GM23338 (cell line): ENCODE measurements at regions not wholly inside any gene's neighbourhood (a gene's known extent, or its start where the extent isn't known, plus 50 kb on each side); places are given as distances from the start of the nearest gene placed in this dataset.

ENCODE experiments used
- ATAC-seq: fragments of 200-7000 bp; cut with Tn5 transposase; 3 replicates; pipeline ENCODE4 v1.9.1; 2020
- DNase-seq: peaks from one replicate; pipeline ENCODE4 v3.0.0-alpha.2; 2015; ENCODE audit warnings: low spot score
- H2AFZ ChIP-seq: fragments of 200-600 bp; sonication (generic); 2 replicates; pipeline ENCODE4 v1.8.0; 2016; ENCODE audit warnings: antibody characterized with exemption, mild to moderate bottlenecking, moderate library complexity
- H3F3A ChIP-seq: fragments of 200-600 bp; sonication (generic); replicated peaks from 2 replicates; pipeline ENCODE4 v1.8.0; 2017; ENCODE audit warnings: antibody characterized with exemption, mixed run types, low read depth
- H3K27ac ChIP-seq: fragments of 200-600 bp; sonication (generic); 2 replicates; pipeline ENCODE4 v1.6.1; 2016; ENCODE audit warnings: low read depth
- H3K27me3 ChIP-seq: fragments of 200-600 bp; sonication (generic); 2 replicates; pipeline ENCODE4 v1.8.0; 2016; ENCODE audit warnings: mild to moderate bottlenecking, mixed run types, moderate library complexity; ENCODE audit not compliant: insufficient read depth
- H3K36me3 ChIP-seq: fragments of 200-600 bp; sonication (generic); 2 replicates; pipeline ENCODE4 v1.8.0; 2016; ENCODE audit warnings: mild to moderate bottlenecking; ENCODE audit not compliant: insufficient read depth
- H3K4me1 ChIP-seq: fragments of 200-600 bp; sonication (generic); 2 replicates; pipeline ENCODE4 v1.8.0; 2016; ENCODE audit warnings: mild to moderate bottlenecking, moderate library complexity; ENCODE audit not compliant: insufficient read depth
- H3K4me2 ChIP-seq: fragments of 200-600 bp; sonication (generic); 2 replicates; pipeline ENCODE4 v1.7.1; 2017; ENCODE audit warnings: mixed run types
- H3K4me3 ChIP-seq: fragments of 200-600 bp; sonication (generic); 2 replicates; pipeline ENCODE4 v1.6.1; 2016; ENCODE audit warnings: mixed run types
- H3K79me2 ChIP-seq: fragments of 200-600 bp; sonication (generic); replicated peaks from 2 replicates; pipeline ENCODE4 v1.8.0; 2017; ENCODE audit warnings: mild to moderate bottlenecking; ENCODE audit not compliant: insufficient read depth
- H3K9me2 ChIP-seq: fragments of 200-600 bp; sonication (generic); 2 replicates; pipeline ENCODE4 v1.8.0; 2017; ENCODE audit not compliant: insufficient read depth
- H4K20me1 ChIP-seq: fragments of 200-600 bp; sonication (generic); replicated peaks from 2 replicates; pipeline ENCODE4 v1.8.0; 2017; ENCODE audit warnings: mild to moderate bottlenecking; ENCODE audit not compliant: insufficient read depth
- H3K27ac Mint-ChIP-seq: 2 replicates; pipeline ENCODE4 v1.8.0; 2020; ENCODE audit warnings: inconsistent platforms, mild to moderate bottlenecking, moderate library complexity, mixed read lengths
- H3K27me3 Mint-ChIP-seq: 3 replicates; pipeline ENCODE4 v1.8.0; 2022; ENCODE audit warnings: low read depth, mild to moderate bottlenecking, moderate library complexity, mixed read lengths, inconsistent platforms; ENCODE audit not compliant: insufficient read depth, poor library complexity
- H3K36me3 Mint-ChIP-seq: 3 replicates; pipeline ENCODE4 v1.8.0; 2021; ENCODE audit warnings: low read depth, mild to moderate bottlenecking, inconsistent platforms, moderate library complexity, mixed read lengths
- H3K4me1 Mint-ChIP-seq: 3 replicates; pipeline ENCODE4 v1.8.0; 2020; ENCODE audit warnings: mild to moderate bottlenecking, inconsistent platforms, mixed read lengths
- H3K4me3 Mint-ChIP-seq: 3 replicates; pipeline ENCODE4 v1.8.0; 2021; ENCODE audit warnings: moderate library complexity, mild to moderate bottlenecking, inconsistent platforms, mixed read lengths
- H3K9me3 Mint-ChIP-seq: 3 replicates; pipeline ENCODE4 v1.8.0; 2020; ENCODE audit warnings: moderate library complexity, mild to moderate bottlenecking, inconsistent platforms, mixed read lengths
- JUNB ChIP-seq: IDR thresholded peaks from one replicate; pipeline ENCODE4 v1.6.1; 2016; ENCODE audit warnings: antibody characterized with exemption; ENCODE audit not compliant: unreplicated experiment
- NANOG ChIP-seq: IDR thresholded peaks from 2 replicates; pipeline ENCODE4 v1.6.1; 2016; ENCODE audit warnings: antibody characterized with exemption, borderline replicate concordance
- STAT1 ChIP-seq: IDR thresholded peaks from one replicate; pipeline ENCODE4 v1.6.1; 2016; ENCODE audit warnings: antibody characterized with exemption; ENCODE audit not compliant: unreplicated experiment
- ZNF331 ChIP-seq: fragments of 250-450 bp; sonication (Bioruptor Pico); IDR thresholded peaks from 2 replicates; pipeline ENCODE4 v1.5.0; 2020; ENCODE audit warnings: low read depth, mild to moderate bottlenecking, moderate library complexity
- TF ChIP-seq, protein P1 (sequence below): IDR thresholded peaks from one replicate; pipeline ENCODE4 v1.6.1; 2018; ENCODE audit warnings: antibody characterized with exemption; ENCODE audit not compliant: unreplicated experiment
- TF ChIP-seq, protein P2 (sequence below): fragments of 250-450 bp; sonication (Bioruptor Pico); IDR thresholded peaks from 2 replicates; pipeline ENCODE4 v1.5.0; 2020; ENCODE audit warnings: mild to moderate bottlenecking, moderate library complexity

DNA sequence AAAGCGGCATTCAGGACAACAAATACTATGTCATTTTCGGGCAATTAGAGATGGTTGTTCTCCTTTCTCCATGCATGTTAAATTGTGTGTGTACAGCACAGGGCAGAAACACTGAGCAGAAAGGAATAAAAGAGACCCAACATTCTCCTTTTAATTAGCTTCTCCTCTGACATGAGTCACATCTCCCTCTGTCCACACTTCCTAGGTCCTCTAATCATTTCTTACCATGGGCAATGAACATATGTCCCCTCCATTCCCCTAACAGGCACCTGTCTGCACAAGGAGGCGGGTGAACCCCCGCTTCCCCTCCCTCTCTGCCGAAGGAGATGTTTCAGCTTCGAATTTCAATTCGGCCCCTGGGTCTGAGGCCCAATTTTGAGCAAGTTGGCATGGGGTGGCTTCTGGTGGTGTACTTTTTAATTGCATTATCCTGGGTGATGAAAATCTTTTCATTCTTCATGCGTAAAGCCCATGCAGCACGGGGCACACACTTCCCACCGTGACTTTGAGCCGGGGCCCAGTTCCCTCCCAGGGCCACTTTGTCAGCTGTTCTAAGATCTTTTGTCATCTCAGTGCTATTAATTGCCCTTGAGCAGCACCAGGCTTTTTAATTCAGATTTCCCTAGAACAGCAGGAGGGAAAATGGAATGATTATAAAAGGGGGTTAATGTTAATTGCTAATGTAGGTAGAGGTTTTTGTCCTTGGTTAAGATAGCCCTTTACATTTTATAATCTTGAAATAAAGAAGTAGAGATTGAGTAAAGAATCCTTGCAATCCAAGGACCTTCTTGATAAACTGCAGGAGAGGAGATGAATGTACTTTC is 219.5 kb upstream of the NRP1 start:
- TF ChIP-seq, protein P1, sequence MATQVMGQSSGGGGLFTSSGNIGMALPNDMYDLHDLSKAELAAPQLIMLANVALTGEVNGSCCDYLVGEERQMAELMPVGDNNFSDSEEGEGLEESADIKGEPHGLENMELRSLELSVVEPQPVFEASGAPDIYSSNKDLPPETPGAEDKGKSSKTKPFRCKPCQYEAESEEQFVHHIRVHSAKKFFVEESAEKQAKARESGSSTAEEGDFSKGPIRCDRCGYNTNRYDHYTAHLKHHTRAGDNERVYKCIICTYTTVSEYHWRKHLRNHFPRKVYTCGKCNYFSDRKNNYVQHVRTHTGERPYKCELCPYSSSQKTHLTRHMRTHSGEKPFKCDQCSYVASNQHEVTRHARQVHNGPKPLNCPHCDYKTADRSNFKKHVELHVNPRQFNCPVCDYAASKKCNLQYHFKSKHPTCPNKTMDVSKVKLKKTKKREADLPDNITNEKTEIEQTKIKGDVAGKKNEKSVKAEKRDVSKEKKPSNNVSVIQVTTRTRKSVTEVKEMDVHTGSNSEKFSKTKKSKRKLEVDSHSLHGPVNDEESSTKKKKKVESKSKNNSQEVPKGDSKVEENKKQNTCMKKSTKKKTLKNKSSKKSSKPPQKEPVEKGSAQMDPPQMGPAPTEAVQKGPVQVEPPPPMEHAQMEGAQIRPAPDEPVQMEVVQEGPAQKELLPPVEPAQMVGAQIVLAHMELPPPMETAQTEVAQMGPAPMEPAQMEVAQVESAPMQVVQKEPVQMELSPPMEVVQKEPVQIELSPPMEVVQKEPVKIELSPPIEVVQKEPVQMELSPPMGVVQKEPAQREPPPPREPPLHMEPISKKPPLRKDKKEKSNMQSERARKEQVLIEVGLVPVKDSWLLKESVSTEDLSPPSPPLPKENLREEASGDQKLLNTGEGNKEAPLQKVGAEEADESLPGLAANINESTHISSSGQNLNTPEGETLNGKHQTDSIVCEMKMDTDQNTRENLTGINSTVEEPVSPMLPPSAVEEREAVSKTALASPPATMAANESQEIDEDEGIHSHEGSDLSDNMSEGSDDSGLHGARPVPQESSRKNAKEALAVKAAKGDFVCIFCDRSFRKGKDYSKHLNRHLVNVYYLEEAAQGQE: no peak
- peak; percentile 52; the same call in 1 of the 2 replicates for TF ChIP-seq NANOG
- peaks cover 24% of the 10 kb centered on the region; the same call in 1 of the 2 replicates for H3K9me2 ChIP-seq
- H4K20me1 ChIP-seq: no peaks in the 10 kb centered on the region
- no peak overlapping the region for H2AFZ ChIP-seq
- H3K27me3 Mint-ChIP-seq: peaks cover 5% of the 10 kb centered on the region
- H3K79me2 ChIP-seq: no peaks in the 10 kb centered on the region
- no peak overlapping the region for H3K27ac ChIP-seq
- no peaks in the 10 kb centered on the region for H3K9me3 Mint-ChIP-seq
- no peaks in the 10 kb centered on the region for H3F3A ChIP-seq
- H3K27ac Mint-ChIP-seq: 0 out of 2 replicates have a peak overlapping the region, but pooled peaks have one; percentile 14
- no peaks in the 10 kb centered on the region for H3K27me3 ChIP-seq
- no peaks in the 10 kb centered on the region for H3K36me3 Mint-ChIP-seq
- ATAC-seq (peak; percentile 79), DNase-seq (peak; percentile 19)
- H3K4me2 ChIP-seq: peak overlapping the region; percentile 46
- peaks cover 30% of the 10 kb centered on the region for H3K4me1 Mint-ChIP-seq
- H3K4me3 Mint-ChIP-seq: no peak overlapping the region
- H3K36me3 ChIP-seq: no peaks in the 10 kb centered on the region
- H3K4me3 ChIP-seq: 0 out of 2 replicates have a peak overlapping the region, but pooled peaks have one; percentile 10
- peaks cover 35% of the 10 kb centered on the region for H3K4me1 ChIP-seq

DNA sequence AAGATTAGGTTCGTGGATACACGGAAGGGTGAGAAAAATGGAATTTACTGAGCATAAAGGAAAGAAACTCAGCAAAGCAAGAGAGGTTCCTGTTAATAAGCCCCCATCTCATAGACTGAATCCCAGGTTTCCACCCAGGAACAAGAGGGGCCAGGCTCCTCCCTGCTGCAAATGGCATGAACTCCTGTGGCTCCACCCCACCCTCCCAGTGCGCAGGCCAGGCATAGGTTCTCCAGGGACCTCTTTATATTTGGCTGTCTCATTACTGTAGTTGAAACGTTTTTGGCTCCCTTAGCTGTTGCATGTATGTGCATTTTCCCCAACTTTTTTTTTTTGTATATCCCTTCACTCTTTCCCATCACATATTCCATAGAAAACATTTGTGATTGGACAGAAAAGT is 217.8 kb upstream of the NRP1 start:
- Histone ChIP-seq H3K4me2 (no peak overlapping the region), H3K79me2 (no peaks in the 10 kb centered on the region), H3K9me2 (peaks cover 21% of the 10 kb centered on the region; the same call in 1 of the 2 replicates), H3K4me1 (peaks cover 35% of the 10 kb centered on the region), H3K4me3 (no peak overlapping the region), H3F3A (no peaks in the 10 kb centered on the region), H3K27ac (no peak overlapping the region), H2AFZ (no peak overlapping the region), H4K20me1 (no peaks in the 10 kb centered on the region), H3K27me3 (no peaks in the 10 kb centered on the region), H3K36me3 (no peaks in the 10 kb centered on the region)
- H3K27me3 Mint-ChIP-seq: peaks cover 5% of the 10 kb centered on the region
- DNase-seq (no peak), ATAC-seq (no peak)
- peaks cover 29% of the 10 kb centered on the region for H3K4me1 Mint-ChIP-seq
- no peak overlapping the region for H3K27ac Mint-ChIP-seq
- no peaks in the 10 kb centered on the region for H3K36me3 Mint-ChIP-seq
- no peaks in the 10 kb centered on the region for H3K9me3 Mint-ChIP-seq
- no peak for TF ChIP-seq JUNB
- TF ChIP-seq, protein P2, sequence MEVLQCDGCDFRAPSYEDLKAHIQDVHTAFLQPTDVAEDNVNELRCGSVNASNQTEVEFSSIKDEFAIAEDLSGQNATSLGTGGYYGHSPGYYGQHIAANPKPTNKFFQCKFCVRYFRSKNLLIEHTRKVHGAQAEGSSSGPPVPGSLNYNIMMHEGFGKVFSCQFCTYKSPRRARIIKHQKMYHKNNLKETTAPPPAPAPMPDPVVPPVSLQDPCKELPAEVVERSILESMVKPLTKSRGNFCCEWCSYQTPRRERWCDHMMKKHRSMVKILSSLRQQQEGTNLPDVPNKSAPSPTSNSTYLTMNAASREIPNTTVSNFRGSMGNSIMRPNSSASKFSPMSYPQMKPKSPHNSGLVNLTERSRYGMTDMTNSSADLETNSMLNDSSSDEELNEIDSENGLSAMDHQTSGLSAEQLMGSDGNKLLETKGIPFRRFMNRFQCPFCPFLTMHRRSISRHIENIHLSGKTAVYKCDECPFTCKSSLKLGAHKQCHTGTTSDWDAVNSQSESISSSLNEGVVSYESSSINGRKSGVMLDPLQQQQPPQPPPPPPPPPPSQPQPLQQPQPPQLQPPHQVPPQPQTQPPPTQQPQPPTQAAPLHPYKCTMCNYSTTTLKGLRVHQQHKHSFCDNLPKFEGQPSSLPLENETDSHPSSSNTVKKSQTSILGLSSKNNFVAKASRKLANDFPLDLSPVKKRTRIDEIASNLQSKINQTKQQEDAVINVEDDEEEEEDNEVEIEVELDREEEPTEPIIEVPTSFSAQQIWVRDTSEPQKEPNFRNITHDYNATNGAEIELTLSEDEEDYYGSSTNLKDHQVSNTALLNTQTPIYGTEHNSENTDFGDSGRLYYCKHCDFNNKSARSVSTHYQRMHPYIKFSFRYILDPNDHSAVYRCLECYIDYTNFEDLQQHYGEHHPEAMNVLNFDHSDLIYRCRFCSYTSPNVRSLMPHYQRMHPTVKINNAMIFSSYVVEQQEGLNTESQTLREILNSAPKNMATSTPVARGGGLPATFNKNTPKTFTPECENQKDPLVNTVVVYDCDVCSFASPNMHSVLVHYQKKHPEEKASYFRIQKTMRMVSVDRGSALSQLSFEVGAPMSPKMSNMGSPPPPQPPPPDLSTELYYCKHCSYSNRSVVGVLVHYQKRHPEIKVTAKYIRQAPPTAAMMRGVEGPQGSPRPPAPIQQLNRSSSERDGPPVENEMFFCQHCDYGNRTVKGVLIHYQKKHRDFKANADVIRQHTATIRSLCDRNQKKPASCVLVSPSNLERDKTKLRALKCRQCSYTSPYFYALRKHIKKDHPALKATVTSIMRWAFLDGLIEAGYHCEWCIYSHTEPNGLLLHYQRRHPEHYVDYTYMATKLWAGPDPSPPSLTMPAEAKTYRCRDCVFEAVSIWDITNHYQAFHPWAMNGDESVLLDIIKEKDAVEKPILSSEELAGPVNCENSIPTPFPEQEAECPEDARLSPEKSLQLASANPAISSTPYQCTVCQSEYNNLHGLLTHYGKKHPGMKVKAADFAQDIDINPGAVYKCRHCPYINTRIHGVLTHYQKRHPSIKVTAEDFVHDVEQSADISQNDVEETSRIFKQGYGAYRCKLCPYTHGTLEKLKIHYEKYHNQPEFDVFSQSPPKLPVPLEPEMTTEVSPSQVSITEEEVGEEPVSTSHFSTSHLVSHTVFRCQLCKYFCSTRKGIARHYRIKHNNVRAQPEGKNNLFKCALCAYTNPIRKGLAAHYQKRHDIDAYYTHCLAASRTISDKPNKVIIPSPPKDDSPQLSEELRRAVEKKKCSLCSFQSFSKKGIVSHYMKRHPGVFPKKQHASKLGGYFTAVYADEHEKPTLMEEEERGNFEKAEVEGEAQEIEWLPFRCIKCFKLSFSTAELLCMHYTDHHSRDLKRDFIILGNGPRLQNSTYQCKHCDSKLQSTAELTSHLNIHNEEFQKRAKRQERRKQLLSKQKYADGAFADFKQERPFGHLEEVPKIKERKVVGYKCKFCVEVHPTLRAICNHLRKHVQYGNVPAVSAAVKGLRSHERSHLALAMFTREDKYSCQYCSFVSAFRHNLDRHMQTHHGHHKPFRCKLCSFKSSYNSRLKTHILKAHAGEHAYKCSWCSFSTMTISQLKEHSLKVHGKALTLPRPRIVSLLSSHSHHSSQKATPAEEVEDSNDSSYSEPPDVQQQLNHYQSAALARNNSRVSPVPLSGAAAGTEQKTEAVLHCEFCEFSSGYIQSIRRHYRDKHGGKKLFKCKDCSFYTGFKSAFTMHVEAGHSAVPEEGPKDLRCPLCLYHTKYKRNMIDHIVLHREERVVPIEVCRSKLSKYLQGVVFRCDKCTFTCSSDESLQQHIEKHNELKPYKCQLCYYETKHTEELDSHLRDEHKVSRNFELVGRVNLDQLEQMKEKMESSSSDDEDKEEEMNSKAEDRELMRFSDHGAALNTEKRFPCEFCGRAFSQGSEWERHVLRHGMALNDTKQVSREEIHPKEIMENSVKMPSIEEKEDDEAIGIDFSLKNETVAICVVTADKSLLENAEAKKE (CRISPR knock-in tag): no peak
- TF ChIP-seq ZNF331: no peak
- no peak for TF ChIP-seq NANOG
- TF ChIP-seq STAT1: no peak
- no peak overlapping the region for H3K4me3 Mint-ChIP-seq
